ENCODE measurements at regions not wholly inside any gene's neighbourhood (a gene's known extent, or its start where the extent isn't known, plus 50 kb on each side); places are given as distances from the start of the nearest gene placed in this dataset.

DNA sequence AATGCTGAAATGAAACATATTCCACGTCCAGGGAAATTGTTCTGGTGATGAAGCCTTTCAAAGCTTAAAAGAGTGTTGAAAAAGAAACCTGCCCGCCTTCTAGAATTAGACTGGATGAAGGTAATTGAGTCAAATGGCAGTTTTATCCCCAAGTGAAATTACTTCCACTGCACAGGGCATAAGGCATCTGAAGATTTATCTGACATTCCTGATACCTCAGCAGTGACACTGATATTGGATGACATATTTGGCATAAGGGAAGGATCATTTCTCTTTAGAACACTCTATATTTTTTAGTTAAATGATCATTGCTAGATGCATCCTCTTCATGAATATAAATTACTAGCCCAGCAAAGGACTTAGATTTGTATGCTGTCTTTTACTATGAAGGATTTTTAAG, 229.6 kb upstream of the TPK1 start:
- TF ChIP-seq, protein P1, sequence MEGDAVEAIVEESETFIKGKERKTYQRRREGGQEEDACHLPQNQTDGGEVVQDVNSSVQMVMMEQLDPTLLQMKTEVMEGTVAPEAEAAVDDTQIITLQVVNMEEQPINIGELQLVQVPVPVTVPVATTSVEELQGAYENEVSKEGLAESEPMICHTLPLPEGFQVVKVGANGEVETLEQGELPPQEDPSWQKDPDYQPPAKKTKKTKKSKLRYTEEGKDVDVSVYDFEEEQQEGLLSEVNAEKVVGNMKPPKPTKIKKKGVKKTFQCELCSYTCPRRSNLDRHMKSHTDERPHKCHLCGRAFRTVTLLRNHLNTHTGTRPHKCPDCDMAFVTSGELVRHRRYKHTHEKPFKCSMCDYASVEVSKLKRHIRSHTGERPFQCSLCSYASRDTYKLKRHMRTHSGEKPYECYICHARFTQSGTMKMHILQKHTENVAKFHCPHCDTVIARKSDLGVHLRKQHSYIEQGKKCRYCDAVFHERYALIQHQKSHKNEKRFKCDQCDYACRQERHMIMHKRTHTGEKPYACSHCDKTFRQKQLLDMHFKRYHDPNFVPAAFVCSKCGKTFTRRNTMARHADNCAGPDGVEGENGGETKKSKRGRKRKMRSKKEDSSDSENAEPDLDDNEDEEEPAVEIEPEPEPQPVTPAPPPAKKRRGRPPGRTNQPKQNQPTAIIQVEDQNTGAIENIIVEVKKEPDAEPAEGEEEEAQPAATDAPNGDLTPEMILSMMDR (IDR thresholded peaks at IDR 0.05): no peak
- TF ChIP-seq POLR2AphosphoS5 (IDR thresholded peaks at IDR 0.05; ENCODE audit: insufficient read depth in 1 of 2, low read depth in 1 of 2): no peak
